ENCODE measurements at regions not wholly inside any gene's neighbourhood (a gene's known extent, or its start where the extent isn't known, plus 50 kb on each side); places are given as distances from the start of the nearest gene placed in this dataset.

GRCh38 chr4:83910693-83911092 lies 374.8 kb downstream of the GPAT3 start:
- Histone ChIP-seq H2AK5ac (ENCODE audit: insufficient read length, low read length) (no peak overlapping the region), H3K4me2 (ENCODE audit: insufficient read depth, insufficient read length, low read length) (no peak overlapping the region), H3K9ac (ENCODE audit: extremely low read depth, insufficient read length, low read length) (no peak overlapping the region), H4K20me1 (ENCODE audit: control insufficient read depth, insufficient read depth, insufficient read length) (no peaks in the 10 kb centered on the region), H3K4ac (ENCODE audit: low read depth, low read length) (no peak overlapping the region), H3K9me3 (ENCODE audit: control insufficient read depth, low read depth, low read length) (no peaks in the 10 kb centered on the region), H4K91ac (ENCODE audit: insufficient read length, low read depth, low read length) (no peak overlapping the region), H3K4me1 (ENCODE audit: insufficient read depth, low read length) (no peaks in the 10 kb centered on the region), H3K27me3 (ENCODE audit: insufficient read depth, low read length) (no peaks in the 10 kb centered on the region), H3K14ac (ENCODE audit: insufficient read depth, low read length) (no peak overlapping the region), H2AFZ (ENCODE audit: low read length) (peak overlapping the region; percentile 22), H3T11ph (ENCODE audit: low read length) (no peak overlapping the region), H2BK120ac (ENCODE audit: low read depth, low read length, poor library complexity, severe bottlenecking) (no peak overlapping the region), H3K79me1 (ENCODE audit: insufficient read depth, low read depth, low read length, poor library complexity, severe bottlenecking) (no peaks in the 10 kb centered on the region), H3K23ac (ENCODE audit: insufficient read length, low read depth, low read length) (no peak overlapping the region), H2BK15ac (ENCODE audit: low read depth, low read length) (no peak overlapping the region), H2BK20ac (ENCODE audit: low read depth, low read length, poor library complexity, severe bottlenecking) (no peak overlapping the region), H4K5ac (ENCODE audit: insufficient read length, low read depth, low read length) (no peak overlapping the region), H2BK5ac (ENCODE audit: insufficient read length, low read length) (no peak overlapping the region), H3K23me2 (ENCODE audit: insufficient read length, low read depth, low read length, poor library complexity, severe bottlenecking) (no peaks in the 10 kb centered on the region), H3K27ac (ENCODE audit: insufficient read length, low read depth, low read length) (no peak overlapping the region), H3K79me2 (ENCODE audit: insufficient read depth, low read length) (no peaks in the 10 kb centered on the region), H2BK12ac (ENCODE audit: insufficient read length, low read depth, low read length) (no peak overlapping the region), H3K56ac (ENCODE audit: insufficient read length, low read depth, low read length) (no peak overlapping the region), H3K18ac (ENCODE audit: insufficient read length, low read depth, low read length) (no peak overlapping the region), H4K8ac (replicated peaks; ENCODE audit: insufficient read length, low read depth, low read length) (no peak overlapping the region)
- DNase-seq: no peak
- no peak overlapping the region; a peak in 1 of 7 replicates for H3K27ac Mint-ChIP-seq
- H3K36me3 Mint-ChIP-seq (ENCODE audit: insufficient read depth in 1 of 3, low read depth in 3 of 3): no peaks in the 10 kb centered on the region
- H3K9me3 Mint-ChIP-seq: no peaks in the 10 kb centered on the region
- no peaks in the 10 kb centered on the region; the same call in 1 of the 2 replicates for H3K27me3 Mint-ChIP-seq (ENCODE audit: low read depth)
- no peak for TF ChIP-seq CTCF (conservative IDR thresholded peaks at IDR 0.05)
- H3K4me3 Mint-ChIP-seq: no peak overlapping the region
- peaks cover 22 to 26% of the 10 kb centered on the region in 2 experiments for H3K4me1 Mint-ChIP-seq
- WGBS (ENCODE audit: extremely low coverage, insufficient read length, low lambda C conversion rate): no CpG with 5 or more reads among the region's 1 CpG
